DND-41 (cell line): ENCODE measurements at regions not wholly inside any gene's neighbourhood (a gene's known extent, or its start where the extent isn't known, plus 50 kb on each side); places are given as distances from the start of the nearest gene placed in this dataset.

Source experiments
- ATAC-seq: fragments of 200-7000 bp; cut with Tn5 transposase; 3 replicates; pipeline ENCODE4 v1.9.1; 2021; ENCODE audit warnings: low read depth; ENCODE audit not compliant: insufficient read depth
- DNase-seq: peaks from one replicate; pipeline ENCODE4 v3.0.0-alpha.2; 2020
- H2AFZ ChIP-seq: 2 replicates; pipeline ENCODE4 v1.6.0; 2012; ENCODE audit warnings: low read depth, low read length
- H3K27ac ChIP-seq: 2 replicates; pipeline ENCODE4 v1.5.1; 2012; ENCODE audit warnings: low read length, inconsistent platforms
- H3K27me3 ChIP-seq: fragments of 200-600 bp; sonication (generic); 2 replicates; pipeline ENCODE4 v1.6.0; 2012; ENCODE audit warnings: low read length, mild to moderate bottlenecking, inconsistent platforms; ENCODE audit not compliant: insufficient read depth, poor library complexity
- H3K36me3 ChIP-seq: 2 replicates; pipeline ENCODE4 v1.5.1; 2012; ENCODE audit warnings: low read length, inconsistent platforms; ENCODE audit not compliant: insufficient read depth
- H3K4me1 ChIP-seq: 2 replicates; pipeline ENCODE4 v1.5.1; 2012; ENCODE audit warnings: mild to moderate bottlenecking, low read length; ENCODE audit not compliant: insufficient read depth
- H3K4me2 ChIP-seq: 2 replicates; pipeline ENCODE4 v1.6.0; 2012; ENCODE audit warnings: mild to moderate bottlenecking, moderate library complexity, low read length, inconsistent platforms; ENCODE audit not compliant: insufficient read depth
- H3K4me3 ChIP-seq, 2 experiments: fragments of 200-600 bp in 1 of 2; shearing (Covaris generic) in 1 of 2; 2 replicates each; pipeline ENCODE4 v1.5.1; 2012 to 2016; ENCODE audit warnings: inconsistent platforms in 2 of 2, low read length in 2 of 2, mild to moderate bottlenecking in 2 of 2, low read depth in 1 of 2, moderate library complexity in 1 of 2
- H3K79me2 ChIP-seq: 2 replicates; pipeline ENCODE4 v1.6.0; 2012; ENCODE audit warnings: low read length, inconsistent platforms; ENCODE audit not compliant: insufficient read depth
- H3K9ac ChIP-seq: 2 replicates; pipeline ENCODE4 v1.6.0; 2012; ENCODE audit warnings: low read depth, mild to moderate bottlenecking, inconsistent platforms, low read length, moderate library complexity
- H3K9me3 ChIP-seq: 2 replicates; pipeline ENCODE4 v1.5.1; 2012; ENCODE audit warnings: low read length, moderate library complexity, mild to moderate bottlenecking, inconsistent platforms; ENCODE audit not compliant: insufficient read depth, severe bottlenecking
- H4K20me1 ChIP-seq: 2 replicates; pipeline ENCODE4 v1.6.0; 2012; ENCODE audit warnings: low read length; ENCODE audit not compliant: insufficient read depth
- EZH2 ChIP-seq: IDR thresholded peaks from 3 replicates; pipeline ENCODE4 v1.6.1; 2012; ENCODE audit warnings: borderline replicate concordance, low read depth, mild to moderate bottlenecking, moderate library complexity, low read length, inconsistent platforms; ENCODE audit not compliant: severe bottlenecking
- TF ChIP-seq, protein P1 (sequence below): IDR thresholded peaks from 2 replicates; pipeline ENCODE4 v1.5.1; 2012; ENCODE audit warnings: borderline replicate concordance, low read length, moderate library complexity, mild to moderate bottlenecking; ENCODE audit not compliant: poor library complexity, severe bottlenecking; ENCODE audit errors: extremely low read depth

GRCh38 chr2:195470622-195471021 lies 186.4 kb upstream of the SLC39A10 start:
- no peak for TF ChIP-seq EZH2
- TF ChIP-seq, protein P1, sequence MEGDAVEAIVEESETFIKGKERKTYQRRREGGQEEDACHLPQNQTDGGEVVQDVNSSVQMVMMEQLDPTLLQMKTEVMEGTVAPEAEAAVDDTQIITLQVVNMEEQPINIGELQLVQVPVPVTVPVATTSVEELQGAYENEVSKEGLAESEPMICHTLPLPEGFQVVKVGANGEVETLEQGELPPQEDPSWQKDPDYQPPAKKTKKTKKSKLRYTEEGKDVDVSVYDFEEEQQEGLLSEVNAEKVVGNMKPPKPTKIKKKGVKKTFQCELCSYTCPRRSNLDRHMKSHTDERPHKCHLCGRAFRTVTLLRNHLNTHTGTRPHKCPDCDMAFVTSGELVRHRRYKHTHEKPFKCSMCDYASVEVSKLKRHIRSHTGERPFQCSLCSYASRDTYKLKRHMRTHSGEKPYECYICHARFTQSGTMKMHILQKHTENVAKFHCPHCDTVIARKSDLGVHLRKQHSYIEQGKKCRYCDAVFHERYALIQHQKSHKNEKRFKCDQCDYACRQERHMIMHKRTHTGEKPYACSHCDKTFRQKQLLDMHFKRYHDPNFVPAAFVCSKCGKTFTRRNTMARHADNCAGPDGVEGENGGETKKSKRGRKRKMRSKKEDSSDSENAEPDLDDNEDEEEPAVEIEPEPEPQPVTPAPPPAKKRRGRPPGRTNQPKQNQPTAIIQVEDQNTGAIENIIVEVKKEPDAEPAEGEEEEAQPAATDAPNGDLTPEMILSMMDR: no peak
- Histone ChIP-seq H3K4me3 (no peak overlapping the region), H3K4me2 (no peak overlapping the region), H2AFZ (peak overlapping the region; percentile 22; the same call in 1 of the 2 replicates), H3K9me3 (peaks cover 9% of the 10 kb centered on the region), H4K20me1 (no peaks in the 10 kb centered on the region), H3K9ac (no peak overlapping the region), H3K27me3 (no peaks in the 10 kb centered on the region), H3K36me3 (no peaks in the 10 kb centered on the region), H3K4me1 (peaks cover 59% of the 10 kb centered on the region), H3K79me2 (no peaks in the 10 kb centered on the region), H3K27ac (peak overlapping the region; percentile 58)
- DNase-seq: peak; percentile 45
- peak; percentile 52 for ATAC-seq

- Histone ChIP-seq H3K27me3 (no peaks in the 10 kb centered on the region), H3K36me3 (no peaks in the 10 kb centered on the region), H4K20me1 (no peaks in the 10 kb centered on the region), H3K9ac (no peak overlapping the region), H3K4me1 (peaks cover 47% of the 10 kb centered on the region), H3K4me3 (no peak overlapping the region), H3K79me2 (no peaks in the 10 kb centered on the region), H3K9me3 (peaks cover 9% of the 10 kb centered on the region), H3K27ac (no peak overlapping the region), H3K4me2 (no peak overlapping the region), H2AFZ (no peak overlapping the region)
- DNase-seq (no peak), ATAC-seq (no peak)
- TF ChIP-seq, protein P1: no peak
- no peak for TF ChIP-seq EZH2
Observed at GRCh38 chr2:195468771-195469170, 188.3 kb upstream of the SLC39A10 start.

DNA sequence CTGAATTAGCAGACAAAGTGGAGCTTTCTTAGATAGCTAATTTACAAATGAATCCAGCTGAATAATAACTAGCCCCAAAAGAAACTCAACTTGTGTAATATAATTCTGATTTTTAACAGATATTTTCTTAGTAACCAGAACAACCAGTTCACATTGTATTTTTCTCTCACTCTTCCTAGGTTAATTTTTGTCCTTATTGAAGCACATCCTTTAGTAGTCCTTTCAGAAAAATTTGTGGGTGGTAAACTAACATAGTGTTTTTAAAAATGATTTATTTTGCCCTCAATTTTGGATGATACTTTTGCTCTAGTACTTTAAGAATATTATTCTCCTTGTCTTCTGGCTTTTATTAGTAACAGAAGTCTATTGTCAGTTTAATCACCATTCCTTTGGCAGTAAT lies 190.6 kb upstream of the SLC39A10 start:
- TF ChIP-seq, protein P1: no peak
- no peak for TF ChIP-seq EZH2

DNA sequence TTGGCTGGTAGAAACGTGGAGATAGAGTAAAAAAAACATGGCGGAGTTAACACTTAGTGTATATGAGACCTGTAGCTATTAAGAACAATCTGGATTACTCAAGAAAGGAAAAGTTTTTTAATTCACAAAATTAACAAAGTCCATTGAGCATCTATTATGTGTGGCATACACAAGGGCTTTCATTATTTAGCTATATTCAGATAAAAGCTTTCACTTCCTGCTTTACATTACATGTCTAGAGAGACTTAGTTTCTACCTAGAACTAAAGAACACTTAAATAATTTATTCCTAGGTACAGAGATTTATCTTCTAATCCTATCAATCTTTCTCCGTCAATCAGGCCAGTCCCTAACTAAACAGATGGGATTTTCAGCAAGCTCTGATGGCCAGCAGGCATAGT lies 196.0 kb upstream of the SLC39A10 start:
- DNase-seq: no peak
- H3K4me1 ChIP-seq: peaks cover 6% of the 10 kb centered on the region

More for the DNA sequence above, 190.6 kb upstream of the SLC39A10 start:
- Histone ChIP-seq H4K20me1 (no peaks in the 10 kb centered on the region), H3K27me3 (no peaks in the 10 kb centered on the region), H3K4me2 (no peak overlapping the region), H3K36me3 (no peaks in the 10 kb centered on the region), H3K9me3 (peaks cover 9% of the 10 kb centered on the region), H3K9ac (no peak overlapping the region), H3K79me2 (no peaks in the 10 kb centered on the region), H3K27ac (no peak overlapping the region), H3K4me3 (no peak overlapping the region), H3K4me1 (peaks cover 24% of the 10 kb centered on the region), H2AFZ (no peak overlapping the region)
- no peak for DNase-seq
- ATAC-seq: no peak

More for the DNA sequence above, 196.0 kb upstream of the SLC39A10 start:
- TF ChIP-seq, protein P1: no peak
- no peak for TF ChIP-seq EZH2
- no peak for ATAC-seq
- Histone ChIP-seq H3K27ac (no peak overlapping the region), H4K20me1 (no peaks in the 10 kb centered on the region), H3K4me2 (no peak overlapping the region), H3K27me3 (no peaks in the 10 kb centered on the region), H3K36me3 (no peaks in the 10 kb centered on the region), H2AFZ (no peak overlapping the region), H3K9ac (no peak overlapping the region), H3K9me3 (peaks cover 2% of the 10 kb centered on the region), H3K4me3 (no peak overlapping the region), H3K79me2 (no peaks in the 10 kb centered on the region)
